Medulla oblongata (tissue), 1 donor: ENCODE measurements at regions not wholly inside any gene's neighbourhood (a gene's known extent, or its start where the extent isn't known, plus 50 kb on each side); places are given as distances from the start of the nearest gene placed in this dataset.

Source experiments
- DNase-seq: peaks from one replicate; pipeline ENCODE4 v3.0.0-alpha.2; 2015; ENCODE audit errors: extremely low spot score

- no peak for DNase-seq
These were observed 202.3 kb downstream of the KIF21A start for GRCh38 chr12:39240587-39240986.

DNA sequence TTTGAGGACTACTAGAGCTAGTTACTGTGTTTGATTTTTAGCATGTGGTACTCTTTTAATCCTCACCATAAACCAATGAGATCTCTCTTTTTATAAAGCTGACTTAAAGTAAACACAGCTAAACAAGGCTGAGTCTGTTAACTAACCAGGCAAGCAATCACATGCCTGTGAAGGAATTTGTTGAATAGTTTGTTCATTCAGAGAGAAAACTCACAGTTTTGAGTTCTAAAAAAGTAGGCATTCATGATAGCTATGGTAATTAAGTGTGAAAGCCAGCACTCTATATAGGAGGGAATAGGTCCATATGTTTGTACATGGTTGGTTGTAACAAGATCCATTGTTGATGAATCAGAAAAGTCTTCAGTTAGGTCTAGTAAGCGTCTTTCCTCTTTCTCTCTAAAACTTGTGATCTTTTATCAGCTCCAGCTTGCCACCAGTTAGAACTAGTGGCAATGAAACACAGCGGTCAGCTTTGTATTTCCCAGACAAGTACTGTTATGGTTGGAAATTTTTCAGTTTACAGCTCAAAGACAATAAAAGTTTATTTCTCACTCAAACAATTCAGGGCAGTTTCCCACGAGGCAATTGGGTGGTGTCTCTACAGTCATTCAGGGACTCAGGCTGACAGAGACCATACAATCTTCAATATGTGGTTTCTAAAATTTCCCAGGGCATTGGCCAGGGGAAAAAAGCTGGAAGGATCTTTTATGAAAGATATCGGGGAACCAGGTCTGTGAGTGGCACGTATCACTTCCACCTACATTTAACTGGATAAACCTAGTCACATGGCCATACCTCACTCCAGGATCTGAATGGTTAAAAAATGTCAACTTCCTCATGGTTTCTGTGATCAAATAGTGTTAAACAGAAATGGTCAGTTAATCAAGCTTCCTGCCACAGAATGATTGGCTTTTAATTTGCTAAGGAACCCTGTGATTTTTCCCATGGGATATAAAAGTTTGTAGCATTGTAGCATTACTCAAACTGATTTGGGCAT lies 203.1 kb downstream of the KIF21A start:
- DNase-seq = peak; percentile 19

DNA sequence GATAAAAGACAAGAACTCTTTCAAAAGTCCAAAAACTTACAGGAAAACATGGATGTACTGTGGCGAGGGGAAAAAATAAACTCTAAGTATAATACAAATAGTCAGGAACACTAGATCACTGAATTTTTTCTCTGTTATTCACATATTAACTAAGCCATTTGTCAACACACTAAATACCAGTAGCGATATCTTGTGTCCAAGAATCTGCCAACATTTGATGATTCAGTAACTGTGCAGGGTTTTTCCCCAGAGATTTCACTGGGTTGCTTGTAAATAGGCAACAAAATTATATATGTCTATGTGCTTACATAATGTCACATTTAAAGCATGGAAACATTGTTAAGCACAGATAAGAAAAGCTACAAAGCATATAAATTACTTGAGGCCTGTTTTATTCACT lies 205.9 kb downstream of the KIF21A start:
- no peak for DNase-seq

DNA sequence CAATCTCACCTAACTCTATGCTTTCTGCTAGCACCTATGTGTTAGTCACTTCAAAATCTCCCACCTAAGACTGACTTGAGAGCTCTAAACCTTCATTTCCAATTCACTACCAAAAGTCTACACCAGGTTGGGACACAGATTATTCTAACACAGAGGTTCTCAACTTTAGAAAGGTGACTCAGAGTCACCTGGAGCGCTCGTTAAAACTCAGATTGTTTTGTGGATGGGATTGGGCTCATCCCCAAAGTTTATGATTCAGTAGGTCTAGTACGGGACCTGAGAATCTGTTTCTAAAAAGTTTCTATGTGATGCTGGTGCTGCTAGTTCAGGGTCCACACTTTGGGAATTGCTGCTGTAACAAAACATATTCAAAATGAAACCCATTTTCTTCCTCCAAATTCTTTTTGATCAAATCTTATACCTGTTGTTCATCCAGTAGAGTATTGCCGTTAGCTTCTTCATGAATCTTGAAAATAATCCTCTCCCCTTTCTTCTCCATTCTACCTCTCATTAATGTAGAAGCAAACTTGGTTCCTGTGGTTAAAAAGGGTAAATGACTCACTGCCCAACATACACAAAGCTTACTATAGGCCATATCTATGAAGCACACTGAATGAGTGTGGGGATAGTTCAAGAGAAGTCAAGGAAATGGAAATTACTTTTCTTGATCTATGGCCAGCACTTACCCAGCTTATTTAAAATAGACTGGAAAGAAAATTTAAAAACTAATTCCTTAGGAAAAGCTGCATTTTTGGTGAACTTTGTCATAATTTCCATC lies 206.7 kb downstream of the KIF21A start:
- DNase-seq = no peak

DNA sequence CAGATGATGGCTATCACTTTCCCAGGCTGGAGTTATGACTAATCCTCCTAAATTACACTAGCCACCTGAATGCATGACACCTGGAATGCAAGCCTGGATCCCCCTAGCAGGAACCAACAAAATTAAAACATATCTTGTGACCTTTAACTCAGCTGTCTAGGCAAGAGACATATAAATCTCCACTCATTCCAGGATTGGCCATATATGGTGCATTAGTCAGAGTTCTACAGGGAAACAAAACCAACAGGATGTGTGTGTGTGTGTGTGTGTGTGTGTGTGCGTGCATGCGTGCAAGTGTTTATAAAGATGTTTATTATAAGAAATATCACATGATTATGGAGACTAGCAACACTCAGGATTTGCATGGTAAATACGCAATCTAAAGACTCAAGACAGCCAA lies 212.8 kb downstream of the KIF21A start:
- no peak for DNase-seq

DNA sequence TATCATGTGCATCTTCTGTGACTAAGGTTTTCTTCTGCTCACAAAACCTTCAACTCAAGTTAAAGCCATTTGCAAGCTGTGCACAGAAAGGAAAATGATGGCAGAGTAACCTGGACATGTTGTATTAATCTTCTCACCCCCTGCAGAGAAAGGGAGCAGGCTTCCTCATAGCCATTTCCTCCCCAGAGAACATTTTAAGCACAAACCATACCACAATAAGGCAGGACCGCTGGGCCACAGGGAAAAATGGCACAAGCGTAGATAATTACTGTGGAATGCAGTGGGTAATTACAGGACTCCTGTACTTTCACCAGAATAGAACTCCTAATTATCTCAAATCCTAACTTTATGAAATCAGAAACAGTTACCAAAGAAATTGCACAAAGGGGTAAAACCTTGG lies 215.7 kb downstream of the KIF21A start:
- DNase-seq = no peak

- DNase-seq = no peak
These were observed 217.9 kb downstream of the KIF21A start for GRCh38 chr12:39224971-39225370.

- no peak for DNase-seq
These were observed 237.0 kb downstream of the KIF21A start for GRCh38 chr12:39205969-39206368.

DNA sequence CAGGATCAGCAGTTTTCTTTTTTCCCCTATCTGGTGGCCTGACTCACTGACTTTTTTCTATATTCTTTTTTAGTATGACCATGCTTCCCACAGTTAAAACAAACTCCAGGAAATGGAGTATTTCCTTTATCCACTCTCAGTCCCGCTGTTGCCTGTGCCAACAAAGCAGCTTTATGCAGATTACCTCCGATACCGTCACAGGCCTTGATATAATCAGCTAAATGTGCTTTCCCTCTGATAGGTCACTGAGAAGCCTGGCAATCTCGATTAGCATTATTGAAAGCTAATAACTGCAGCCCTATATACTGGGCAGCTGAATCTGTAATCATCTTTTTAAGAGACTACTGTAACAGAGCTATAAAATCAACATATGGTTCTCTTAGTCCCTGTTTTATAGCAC lies 243.6 kb downstream of the KIF21A start:
- DNase-seq = no peak

GRCh38 chr12:39188689-39189088 lies 254.2 kb downstream of the KIF21A start:
- no peak for DNase-seq

DNA sequence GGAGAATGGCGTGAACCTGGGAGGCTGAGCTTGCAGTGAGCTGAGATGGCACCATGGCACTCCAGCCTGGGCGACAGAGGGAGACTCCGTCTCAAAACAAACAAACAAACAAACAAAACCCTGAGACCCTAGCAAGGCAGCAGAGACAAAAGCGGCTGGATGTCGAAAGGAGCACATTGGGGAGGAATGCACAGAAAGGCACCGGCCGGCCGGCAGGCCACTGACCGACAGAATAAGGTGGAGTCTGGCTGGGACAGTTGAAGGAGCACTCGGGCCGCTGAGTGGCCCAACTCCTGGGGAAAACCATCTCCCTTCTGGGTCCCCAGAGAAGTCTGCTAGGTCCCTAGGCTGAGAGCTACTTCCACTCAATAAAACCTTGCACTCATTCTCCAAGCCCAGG lies 256.2 kb downstream of the KIF21A start:
- no peak for DNase-seq

DNA sequence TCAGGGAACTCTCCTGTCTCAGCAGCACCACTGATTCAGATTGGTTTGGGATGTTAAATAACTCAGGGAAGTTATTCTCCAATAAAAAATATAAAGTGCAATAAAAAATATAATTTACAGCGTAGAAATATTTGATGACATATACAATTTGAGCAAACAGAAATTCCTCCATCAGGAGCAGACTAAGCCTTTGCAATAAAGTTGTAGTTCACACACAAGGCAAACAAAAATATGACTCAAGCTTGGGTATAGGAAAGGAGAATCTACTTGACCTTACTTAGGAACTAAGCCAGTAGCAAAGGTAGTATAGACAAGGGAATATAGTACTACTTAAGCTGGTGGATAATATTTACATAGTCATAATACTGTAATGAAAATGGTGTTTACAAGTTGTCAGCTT lies 264.1 kb downstream of the KIF21A start:
- DNase-seq = no peak

DNA sequence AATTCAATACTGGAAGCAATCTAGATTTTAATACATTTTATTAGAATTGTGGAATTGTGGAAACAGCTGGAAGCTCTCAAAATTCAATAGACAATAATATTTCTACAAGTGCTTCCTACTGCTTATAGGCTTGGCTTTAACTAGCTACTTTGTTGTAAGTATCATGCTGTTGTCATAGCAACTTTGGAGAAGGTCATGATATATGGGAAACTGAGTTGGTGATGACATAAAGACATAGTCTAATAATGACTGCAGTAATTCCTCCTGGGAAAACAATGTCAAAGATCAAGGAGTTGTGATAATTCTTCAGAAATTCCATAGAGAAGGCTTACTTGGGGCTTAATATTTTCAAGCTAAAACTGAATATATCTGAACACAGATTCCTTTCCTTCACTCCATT lies 266.6 kb downstream of the KIF21A start:
- no peak for DNase-seq

DNA sequence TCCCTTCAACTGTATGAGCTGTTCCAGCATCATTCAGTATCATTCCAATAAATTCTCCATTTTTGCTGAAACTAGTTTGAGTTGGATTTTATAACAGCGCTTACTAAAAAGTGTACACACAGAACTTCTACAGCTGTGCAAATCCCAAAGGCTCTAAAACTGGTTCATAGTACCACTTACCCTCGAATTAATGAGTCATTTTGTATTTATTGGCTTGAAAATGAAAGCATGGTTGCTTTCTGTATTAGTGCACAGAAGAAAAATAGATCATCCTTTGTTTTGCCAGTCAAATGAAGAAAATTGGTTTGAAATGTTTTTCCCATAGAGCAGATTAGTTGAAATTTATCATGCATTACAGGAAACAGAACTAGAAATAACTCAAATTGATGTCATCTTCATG lies 268.3 kb upstream of the CPNE8 start:
- no peak for DNase-seq

DNA sequence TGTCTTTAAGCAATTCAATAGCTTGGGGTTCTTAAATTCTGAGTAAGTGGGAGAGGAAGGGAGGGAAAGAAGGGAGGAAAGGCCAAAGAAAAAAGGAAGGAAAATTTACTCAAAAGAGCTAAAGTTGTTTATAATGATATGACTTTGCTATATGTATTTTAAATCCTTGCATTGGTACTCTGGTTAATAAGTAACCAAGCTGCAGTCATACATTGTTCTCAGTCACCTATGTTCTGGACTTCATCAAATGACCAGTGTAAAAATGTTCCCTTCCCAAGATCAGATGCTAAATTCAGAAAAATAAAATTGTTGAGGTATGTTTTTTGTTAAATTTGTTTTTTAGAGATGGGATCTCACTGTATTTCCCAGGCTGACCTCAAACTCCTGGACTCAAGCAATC lies 259.9 kb upstream of the CPNE8 start:
- DNase-seq = no peak

DNA sequence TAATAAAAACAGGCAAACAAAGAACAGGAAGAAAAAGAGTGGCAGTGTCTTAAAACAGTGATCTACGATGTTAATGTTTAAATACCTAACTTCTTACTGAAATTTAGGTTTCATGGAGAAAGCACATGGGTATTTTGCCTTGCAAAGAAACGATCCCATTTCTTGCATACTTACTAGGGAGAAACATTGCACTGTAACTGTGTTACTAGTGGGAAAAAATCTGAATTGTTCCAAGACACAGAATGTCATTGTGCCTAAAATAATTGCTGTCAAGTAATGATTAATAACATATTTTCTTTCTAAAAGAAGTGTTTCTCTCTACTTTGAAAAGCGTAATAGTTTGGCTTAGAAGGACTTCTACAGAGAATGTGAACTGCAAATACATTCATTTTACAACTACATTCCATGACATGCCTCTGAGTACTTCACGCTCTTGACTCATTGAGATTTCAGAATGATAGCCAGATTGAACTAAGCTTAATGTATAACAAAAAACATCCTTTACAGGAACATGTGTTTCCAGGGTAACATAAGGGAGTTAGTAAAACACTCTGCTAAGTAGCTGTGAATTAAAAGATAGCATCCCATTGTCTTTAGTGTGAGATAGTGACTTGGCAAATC lies 256.2 kb upstream of the CPNE8 start:
- no peak for DNase-seq

GRCh38 chr12:39157696-39158342 lies 252.4 kb upstream of the CPNE8 start:
- no peak for DNase-seq

- peak; percentile 56 for DNase-seq
These were observed 240.0 kb upstream of the CPNE8 start for GRCh38 chr12:39145175-39145999.

DNA sequence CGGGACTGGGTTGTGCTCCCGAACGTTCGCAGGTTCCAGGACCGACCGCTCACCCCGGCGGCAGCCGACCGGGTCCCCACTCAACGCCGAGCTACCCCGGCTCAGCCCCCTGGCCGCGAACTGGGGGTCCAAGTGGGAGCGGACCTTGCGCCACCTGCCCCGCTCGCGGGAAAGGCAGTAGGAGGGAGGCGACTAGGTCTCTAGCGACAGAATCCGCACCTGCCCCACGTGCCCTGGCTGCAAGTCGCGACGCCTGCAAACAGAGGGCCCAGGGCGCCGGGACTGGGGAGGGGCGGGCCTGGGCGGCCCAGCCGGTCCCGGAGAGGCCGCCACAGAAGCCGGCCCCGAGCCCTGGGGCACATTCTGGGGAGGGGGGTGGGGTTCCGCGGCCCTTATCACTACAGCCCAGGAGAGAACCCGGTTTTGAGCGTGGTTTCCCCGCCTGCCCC lies 239.2 kb upstream of the CPNE8 start:
- no peak for DNase-seq

GRCh38 chr12:39138268-39138667 lies 232.9 kb upstream of the CPNE8 start:
- DNase-seq = no peak

GRCh38 chr12:39127401-39127800 lies 222.0 kb upstream of the CPNE8 start:
- no peak for DNase-seq
